ENCODE measurements at regions not wholly inside any gene's neighbourhood (a gene's known extent, or its start where the extent isn't known, plus 50 kb on each side); places are given as distances from the start of the nearest gene placed in this dataset.

DNA sequence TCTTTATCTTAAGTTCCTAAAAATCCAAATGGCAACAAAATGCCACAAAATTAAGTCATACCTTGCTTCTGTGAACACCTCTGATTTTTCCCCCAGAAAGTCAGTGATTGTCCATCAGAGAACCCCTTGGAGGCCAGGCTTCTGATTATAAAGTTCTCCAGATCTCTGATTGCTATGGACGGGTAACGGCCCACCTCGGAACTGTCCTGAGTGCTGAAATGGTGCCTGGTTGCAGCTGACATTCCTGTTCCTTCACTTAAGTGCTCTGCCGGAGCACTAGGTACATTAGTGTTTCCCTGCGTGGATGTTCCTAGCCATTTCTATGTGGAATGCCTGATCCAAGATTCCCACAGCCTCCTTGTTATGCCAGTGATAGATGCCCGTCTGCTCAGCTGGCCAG, 85.0 kb downstream of the CHST1 start:
- TF ChIP-seq, protein P1, sequence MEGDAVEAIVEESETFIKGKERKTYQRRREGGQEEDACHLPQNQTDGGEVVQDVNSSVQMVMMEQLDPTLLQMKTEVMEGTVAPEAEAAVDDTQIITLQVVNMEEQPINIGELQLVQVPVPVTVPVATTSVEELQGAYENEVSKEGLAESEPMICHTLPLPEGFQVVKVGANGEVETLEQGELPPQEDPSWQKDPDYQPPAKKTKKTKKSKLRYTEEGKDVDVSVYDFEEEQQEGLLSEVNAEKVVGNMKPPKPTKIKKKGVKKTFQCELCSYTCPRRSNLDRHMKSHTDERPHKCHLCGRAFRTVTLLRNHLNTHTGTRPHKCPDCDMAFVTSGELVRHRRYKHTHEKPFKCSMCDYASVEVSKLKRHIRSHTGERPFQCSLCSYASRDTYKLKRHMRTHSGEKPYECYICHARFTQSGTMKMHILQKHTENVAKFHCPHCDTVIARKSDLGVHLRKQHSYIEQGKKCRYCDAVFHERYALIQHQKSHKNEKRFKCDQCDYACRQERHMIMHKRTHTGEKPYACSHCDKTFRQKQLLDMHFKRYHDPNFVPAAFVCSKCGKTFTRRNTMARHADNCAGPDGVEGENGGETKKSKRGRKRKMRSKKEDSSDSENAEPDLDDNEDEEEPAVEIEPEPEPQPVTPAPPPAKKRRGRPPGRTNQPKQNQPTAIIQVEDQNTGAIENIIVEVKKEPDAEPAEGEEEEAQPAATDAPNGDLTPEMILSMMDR (IDR thresholded peaks at IDR 0.05; ENCODE audit: insufficient read depth, low read length) = no peak
- TF ChIP-seq POLR2AphosphoS5 (IDR thresholded peaks at IDR 0.05; ENCODE audit: low read depth) (no peak), SPI1 (IDR thresholded peaks at IDR 0.05; ENCODE audit: borderline replicate concordance, low read depth) (no peak)
- TF ChIP-seq, protein P2, sequence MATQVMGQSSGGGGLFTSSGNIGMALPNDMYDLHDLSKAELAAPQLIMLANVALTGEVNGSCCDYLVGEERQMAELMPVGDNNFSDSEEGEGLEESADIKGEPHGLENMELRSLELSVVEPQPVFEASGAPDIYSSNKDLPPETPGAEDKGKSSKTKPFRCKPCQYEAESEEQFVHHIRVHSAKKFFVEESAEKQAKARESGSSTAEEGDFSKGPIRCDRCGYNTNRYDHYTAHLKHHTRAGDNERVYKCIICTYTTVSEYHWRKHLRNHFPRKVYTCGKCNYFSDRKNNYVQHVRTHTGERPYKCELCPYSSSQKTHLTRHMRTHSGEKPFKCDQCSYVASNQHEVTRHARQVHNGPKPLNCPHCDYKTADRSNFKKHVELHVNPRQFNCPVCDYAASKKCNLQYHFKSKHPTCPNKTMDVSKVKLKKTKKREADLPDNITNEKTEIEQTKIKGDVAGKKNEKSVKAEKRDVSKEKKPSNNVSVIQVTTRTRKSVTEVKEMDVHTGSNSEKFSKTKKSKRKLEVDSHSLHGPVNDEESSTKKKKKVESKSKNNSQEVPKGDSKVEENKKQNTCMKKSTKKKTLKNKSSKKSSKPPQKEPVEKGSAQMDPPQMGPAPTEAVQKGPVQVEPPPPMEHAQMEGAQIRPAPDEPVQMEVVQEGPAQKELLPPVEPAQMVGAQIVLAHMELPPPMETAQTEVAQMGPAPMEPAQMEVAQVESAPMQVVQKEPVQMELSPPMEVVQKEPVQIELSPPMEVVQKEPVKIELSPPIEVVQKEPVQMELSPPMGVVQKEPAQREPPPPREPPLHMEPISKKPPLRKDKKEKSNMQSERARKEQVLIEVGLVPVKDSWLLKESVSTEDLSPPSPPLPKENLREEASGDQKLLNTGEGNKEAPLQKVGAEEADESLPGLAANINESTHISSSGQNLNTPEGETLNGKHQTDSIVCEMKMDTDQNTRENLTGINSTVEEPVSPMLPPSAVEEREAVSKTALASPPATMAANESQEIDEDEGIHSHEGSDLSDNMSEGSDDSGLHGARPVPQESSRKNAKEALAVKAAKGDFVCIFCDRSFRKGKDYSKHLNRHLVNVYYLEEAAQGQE (IDR thresholded peaks at IDR 0.05; ENCODE audit: insufficient replicate concordance, low read depth) = peak; percentile 96

All from HL-60 (cell line).